H9 (cell line): ENCODE measurements at regions not wholly inside any gene's neighbourhood (a gene's known extent, or its start where the extent isn't known, plus 50 kb on each side); places are given as distances from the start of the nearest gene placed in this dataset.

ENCODE experiments used
- DNase-seq: peaks from one replicate; pipeline ENCODE4 v3.0.0-alpha.2; 2017
- H2AFZ ChIP-seq: one replicate; pipeline ENCODE4 v1.6.1; 2013; ENCODE audit warnings: mild to moderate bottlenecking, low read length, control low read depth, moderate library complexity
- H2AK5ac ChIP-seq: 2 replicates; pipeline ENCODE4 v1.6.1; 2013; ENCODE audit warnings: low read length, control low read depth, mixed read lengths; ENCODE audit not compliant: insufficient read length
- H2BK120ac ChIP-seq: one replicate; pipeline ENCODE4 v1.6.1; 2013; ENCODE audit warnings: low read depth, mild to moderate bottlenecking, low read length, control low read depth, inconsistent platforms; ENCODE audit not compliant: poor library complexity, severe bottlenecking
- H2BK12ac ChIP-seq: 2 replicates; pipeline ENCODE4 v1.6.1; 2013; ENCODE audit warnings: low read length, control low read depth, mixed read lengths, low read depth; ENCODE audit not compliant: insufficient read length
- H2BK15ac ChIP-seq: 2 replicates; pipeline ENCODE4 v1.6.1; 2013; ENCODE audit warnings: low read depth, low read length, control low read depth
- H2BK20ac ChIP-seq: one replicate; pipeline ENCODE4 v1.6.1; 2013; ENCODE audit warnings: low read depth, mild to moderate bottlenecking, low read length, control low read depth, inconsistent platforms; ENCODE audit not compliant: poor library complexity, severe bottlenecking
- H2BK5ac ChIP-seq: 2 replicates; pipeline ENCODE4 v1.6.1; 2013; ENCODE audit warnings: low read length, control low read depth, mixed read lengths; ENCODE audit not compliant: insufficient read length
- H3K14ac ChIP-seq: 2 replicates; pipeline ENCODE4 v1.6.1; 2013; ENCODE audit warnings: low read length, control low read depth; ENCODE audit not compliant: insufficient read depth
- H3K18ac ChIP-seq: 2 replicates; pipeline ENCODE4 v1.6.1; 2013; ENCODE audit warnings: low read depth, mild to moderate bottlenecking, mixed read lengths, low read length, control low read depth; ENCODE audit not compliant: insufficient read length
- H3K23ac ChIP-seq: 2 replicates; pipeline ENCODE4 v1.6.1; 2013; ENCODE audit warnings: low read length, control low read depth, mixed read lengths, low read depth; ENCODE audit not compliant: insufficient read length
- H3K23me2 ChIP-seq: 2 replicates; pipeline ENCODE4 v1.6.1; 2013; ENCODE audit warnings: low read depth, mild to moderate bottlenecking, mixed read lengths, low read length, control low read depth; ENCODE audit not compliant: insufficient read length, poor library complexity, severe bottlenecking
- H3K27ac ChIP-seq: 2 replicates; pipeline ENCODE4 v1.5.1; 2013; ENCODE audit warnings: low read length, control low read depth, mixed read lengths, low read depth; ENCODE audit not compliant: insufficient read length
- H3K27me3 ChIP-seq: 2 replicates; pipeline ENCODE4 v1.6.1; 2013; ENCODE audit warnings: low read length, control low read depth, inconsistent platforms; ENCODE audit not compliant: insufficient read depth
- H3K4ac ChIP-seq: 2 replicates; pipeline ENCODE4 v1.6.1; 2013; ENCODE audit warnings: low read depth, mild to moderate bottlenecking, control low read depth, inconsistent platforms, low read length, moderate library complexity
- H3K4me1 ChIP-seq: 2 replicates; pipeline ENCODE4 v1.6.1; 2013; ENCODE audit warnings: low read length, control low read depth, inconsistent platforms; ENCODE audit not compliant: insufficient read depth
- H3K4me2 ChIP-seq: 2 replicates; pipeline ENCODE4 v1.6.1; 2013; ENCODE audit warnings: low read length, control low read depth, mixed read lengths; ENCODE audit not compliant: insufficient read length, insufficient read depth
- H3K56ac ChIP-seq: 2 replicates; pipeline ENCODE4 v1.6.1; 2013; ENCODE audit warnings: low read depth, mild to moderate bottlenecking, mixed read lengths, low read length, control low read depth; ENCODE audit not compliant: insufficient read length
- H3K79me1 ChIP-seq: 2 replicates; pipeline ENCODE4 v1.6.1; 2013; ENCODE audit warnings: low read depth, mild to moderate bottlenecking, moderate library complexity, low read length, control low read depth, inconsistent platforms; ENCODE audit not compliant: insufficient read depth, poor library complexity, severe bottlenecking
- H3K79me2 ChIP-seq: 2 replicates; pipeline ENCODE4 v1.6.1; 2013; ENCODE audit warnings: low read length, control low read depth, inconsistent platforms; ENCODE audit not compliant: insufficient read depth
- H3K9ac ChIP-seq: 2 replicates; pipeline ENCODE4 v1.6.1; 2013; ENCODE audit warnings: low read length, control low read depth, mixed read lengths; ENCODE audit not compliant: insufficient read length; ENCODE audit errors: extremely low read depth
- H3K9me3 ChIP-seq: one replicate; pipeline ENCODE4 v1.6.1; 2013; ENCODE audit warnings: low read depth, low read length, inconsistent platforms; ENCODE audit not compliant: control insufficient read depth
- H3T11ph ChIP-seq: one replicate; pipeline ENCODE4 v1.6.1; 2013; ENCODE audit warnings: mild to moderate bottlenecking, low read length, control low read depth, inconsistent platforms
- H4K20me1 ChIP-seq: one replicate; pipeline ENCODE4 v1.6.1; 2013; ENCODE audit not compliant: control insufficient read depth, insufficient read length, insufficient read depth
- H4K5ac ChIP-seq: 2 replicates; pipeline ENCODE4 v1.6.1; 2013; ENCODE audit warnings: low read depth, mild to moderate bottlenecking, mixed read lengths, low read length, control low read depth; ENCODE audit not compliant: insufficient read length
- H4K8ac ChIP-seq: replicated peaks from 2 replicates; pipeline ENCODE4 v1.6.1; 2013; ENCODE audit warnings: low read length, control low read depth, mixed read lengths, low read depth; ENCODE audit not compliant: insufficient read length
- H4K91ac ChIP-seq: 2 replicates; pipeline ENCODE4 v1.6.1; 2013; ENCODE audit warnings: low read depth, mild to moderate bottlenecking, moderate library complexity, mixed read lengths, low read length, control low read depth; ENCODE audit not compliant: insufficient read length
- H3K27ac Mint-ChIP-seq, 3 experiments: 2 replicates in 2 of 3; 3 replicates in 1 of 3; pipeline ENCODE4 v1.8.0; 2020 to 2021; ENCODE audit warnings: mixed read lengths in 3 of 3, mild to moderate bottlenecking in 1 of 3, moderate library complexity in 1 of 3
- H3K27me3 Mint-ChIP-seq: 2 replicates; pipeline ENCODE4 v1.8.0; 2021; ENCODE audit warnings: low read depth, mild to moderate bottlenecking, moderate library complexity, mixed read lengths
- H3K36me3 Mint-ChIP-seq, 3 experiments: 2 replicates in 2 of 3; 3 replicates in 1 of 3; pipeline ENCODE4 v1.8.0; 2020 to 2021; ENCODE audit warnings: low read depth in 3 of 3, mixed read lengths in 3 of 3; ENCODE audit not compliant: insufficient read depth in 1 of 3
- H3K4me1 Mint-ChIP-seq, 2 experiments: 2 replicates each; pipeline ENCODE4 v1.8.0; 2020; ENCODE audit warnings: mixed read lengths in 2 of 2
- H3K4me3 Mint-ChIP-seq, 2 experiments: 2 replicates in 1 of 2; 3 replicates in 1 of 2; pipeline ENCODE4 v1.8.0; 2020 to 2021; ENCODE audit warnings: mild to moderate bottlenecking in 2 of 2, mixed read lengths in 2 of 2, moderate library complexity in 1 of 2
- H3K9me3 Mint-ChIP-seq, 2 experiments: 2 replicates in 1 of 2; 3 replicates in 1 of 2; pipeline ENCODE4 v1.8.0; 2020; ENCODE audit warnings: mild to moderate bottlenecking in 2 of 2, mixed read lengths in 2 of 2, moderate library complexity in 1 of 2
- TF ChIP-seq, protein P1 (sequence below): fragments of 200-600 bp; sonication (generic); conservative IDR thresholded peaks from 3 replicates; pipeline ENCODE4 v1.8.0; 2021; ENCODE audit warnings: antibody characterized with exemption, mild to moderate bottlenecking

DNA sequence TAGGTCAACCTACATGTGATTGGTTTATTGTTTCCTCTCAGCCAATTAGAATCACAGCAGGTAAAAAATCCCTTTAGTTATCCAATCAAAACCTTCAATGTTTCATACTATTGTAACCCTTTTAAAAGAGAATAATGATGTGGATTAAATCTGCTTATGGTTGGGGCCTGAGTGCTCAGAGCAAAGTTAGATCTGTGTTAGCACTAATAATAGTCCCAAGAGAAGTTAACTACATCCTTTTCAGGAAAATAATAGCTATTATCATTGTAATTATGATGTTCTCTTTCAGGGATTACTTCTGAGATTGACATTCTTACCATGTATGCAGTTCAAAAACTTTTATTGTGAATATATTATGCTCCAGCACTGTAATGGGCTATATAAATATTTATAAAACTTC, 262.6 kb upstream of the ARX start:
- Histone ChIP-seq H3K9ac (no peak overlapping the region), H3K79me2 (no peaks in the 10 kb centered on the region), H2BK120ac (no peak overlapping the region), H2BK20ac (no peak overlapping the region), H4K91ac (no peak overlapping the region), H2BK12ac (no peak overlapping the region), H4K5ac (no peak overlapping the region), H2BK5ac (no peak overlapping the region), H2BK15ac (no peak overlapping the region), H3K27ac (no peak overlapping the region), H3K18ac (no peak overlapping the region), H2AFZ (no peak overlapping the region), H3K4me1 (no peaks in the 10 kb centered on the region), H2AK5ac (no peak overlapping the region), H4K20me1 (no peaks in the 10 kb centered on the region), H3K23ac (no peak overlapping the region), H3K79me1 (no peaks in the 10 kb centered on the region), H4K8ac (no peak overlapping the region), H3K27me3 (no peaks in the 10 kb centered on the region), H3K4me2 (no peak overlapping the region), H3T11ph (no peak overlapping the region), H3K23me2 (no peaks in the 10 kb centered on the region), H3K56ac (no peak overlapping the region), H3K4ac (no peak overlapping the region), H3K14ac (no peak overlapping the region), H3K9me3 (no peaks in the 10 kb centered on the region)
- H3K4me3 Mint-ChIP-seq = no peak overlapping the region
- H3K27ac Mint-ChIP-seq = no peak overlapping the region
- peaks cover 32 to 43% of the 10 kb centered on the region in 2 experiments for H3K9me3 Mint-ChIP-seq
- TF ChIP-seq, protein P1, sequence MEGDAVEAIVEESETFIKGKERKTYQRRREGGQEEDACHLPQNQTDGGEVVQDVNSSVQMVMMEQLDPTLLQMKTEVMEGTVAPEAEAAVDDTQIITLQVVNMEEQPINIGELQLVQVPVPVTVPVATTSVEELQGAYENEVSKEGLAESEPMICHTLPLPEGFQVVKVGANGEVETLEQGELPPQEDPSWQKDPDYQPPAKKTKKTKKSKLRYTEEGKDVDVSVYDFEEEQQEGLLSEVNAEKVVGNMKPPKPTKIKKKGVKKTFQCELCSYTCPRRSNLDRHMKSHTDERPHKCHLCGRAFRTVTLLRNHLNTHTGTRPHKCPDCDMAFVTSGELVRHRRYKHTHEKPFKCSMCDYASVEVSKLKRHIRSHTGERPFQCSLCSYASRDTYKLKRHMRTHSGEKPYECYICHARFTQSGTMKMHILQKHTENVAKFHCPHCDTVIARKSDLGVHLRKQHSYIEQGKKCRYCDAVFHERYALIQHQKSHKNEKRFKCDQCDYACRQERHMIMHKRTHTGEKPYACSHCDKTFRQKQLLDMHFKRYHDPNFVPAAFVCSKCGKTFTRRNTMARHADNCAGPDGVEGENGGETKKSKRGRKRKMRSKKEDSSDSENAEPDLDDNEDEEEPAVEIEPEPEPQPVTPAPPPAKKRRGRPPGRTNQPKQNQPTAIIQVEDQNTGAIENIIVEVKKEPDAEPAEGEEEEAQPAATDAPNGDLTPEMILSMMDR = no peak
- no peaks in the 10 kb centered on the region for H3K36me3 Mint-ChIP-seq
- peaks cover 0 to 13% of the 10 kb centered on the region in 2 experiments; a peak in 2 of 4 replicates for H3K4me1 Mint-ChIP-seq
- no peak for DNase-seq
- no peaks in the 10 kb centered on the region for H3K27me3 Mint-ChIP-seq
